OCI-LY7 (cell line): ENCODE measurements at regions not wholly inside any gene's neighbourhood (a gene's known extent, or its start where the extent isn't known, plus 50 kb on each side); places are given as distances from the start of the nearest gene placed in this dataset.

ENCODE experiments used
- BruUV-seq: library from RNA; stranded (reverse); fragments of 400-500 nt; replicated peaks from 2 replicates; lab custom pipeline; 2021; lab: Mats Ljungman, UMichigan
- CTCF ChIA-PET: fragments of 300-600 bp; sonication (Branson Sonifier 250); formaldehyde crosslinking; loops from one replicate; lab custom pipeline; 2022; ENCODE audit warnings: antibody characterized with exemption; ENCODE audit not compliant: unreplicated experiment; lab: Charles Lee
- POLR2A ChIA-PET: fragments of 300-600 bp; sonication (Branson Sonifier 250); formaldehyde crosslinking; loops from one replicate; lab custom pipeline; 2022; ENCODE audit warnings: antibody characterized with exemption; lab: Charles Lee
- DNase-seq: peaks from one replicate; pipeline ENCODE4 v3.0.0-alpha.2; 2015; ENCODE audit warnings: low spot score
- H2AFZ ChIP-seq: fragments of 200-600 bp; sonication (generic), shearing (Covaris generic); 2 replicates; pipeline ENCODE4 v1.6.1; 2014; ENCODE audit warnings: mild to moderate bottlenecking, antibody characterized with exemption, low read length, moderate library complexity
- H3K27ac ChIP-seq: fragments of 200-600 bp; sonication (generic); 2 replicates; pipeline ENCODE4 v1.5.1; 2014; ENCODE audit warnings: mixed run types, low read depth, mild to moderate bottlenecking, moderate library complexity, low read length, inconsistent platforms; ENCODE audit not compliant: poor library complexity, severe bottlenecking
- H3K36me3 ChIP-seq: fragments of 200-600 bp; sonication (generic); 2 replicates; pipeline ENCODE4 v1.6.1; 2014; ENCODE audit warnings: mild to moderate bottlenecking, antibody characterized with exemption, low read length, moderate library complexity, mixed read lengths; ENCODE audit not compliant: insufficient read depth
- H3K4me1 ChIP-seq: fragments of 200-600 bp; sonication (generic); 2 replicates; pipeline ENCODE4 v1.5.1; 2014; ENCODE audit warnings: mild to moderate bottlenecking, low read length; ENCODE audit not compliant: insufficient read depth, poor library complexity, severe bottlenecking
- H3K4me2 ChIP-seq: fragments of 200-600 bp; sonication (generic); 2 replicates; pipeline ENCODE4 v1.6.1; 2014; ENCODE audit warnings: mild to moderate bottlenecking, low read length
- H3K4me3 ChIP-seq: fragments of 200-600 bp; sonication (generic); 2 replicates; pipeline ENCODE4 v1.5.1; 2014; ENCODE audit warnings: mild to moderate bottlenecking, low read depth, low read length; ENCODE audit not compliant: poor library complexity, severe bottlenecking
- H3K79me2 ChIP-seq: fragments of 200-600 bp; sonication (generic); 2 replicates; pipeline ENCODE4 v1.6.1; 2016; ENCODE audit warnings: low read depth, mild to moderate bottlenecking, low read length, moderate library complexity, mixed read lengths; ENCODE audit not compliant: insufficient read depth
- H3K9me2 ChIP-seq: fragments of 200-600 bp; sonication (generic); 2 replicates; pipeline ENCODE4 v1.6.1; 2016; ENCODE audit warnings: mild to moderate bottlenecking, low read length, mixed read lengths; ENCODE audit not compliant: insufficient read depth
- H3K9me3 ChIP-seq: fragments of 200-600 bp; sonication (generic); 2 replicates; pipeline ENCODE4 v1.6.1; 2014; ENCODE audit warnings: mild to moderate bottlenecking, mixed run types, low read length, mixed read lengths
- H4K20me1 ChIP-seq: fragments of 200-600 bp; sonication (generic); 2 replicates; pipeline ENCODE4 v1.6.1; 2014; ENCODE audit warnings: mild to moderate bottlenecking, antibody characterized with exemption, low read length, moderate library complexity, mixed read lengths; ENCODE audit not compliant: insufficient read depth
- CTCF ChIP-seq: fragments of 200-600 bp; sonication (generic); conservative IDR thresholded peaks from 2 replicates; pipeline ENCODE4 v1.5.1; 2014; ENCODE audit warnings: mild to moderate bottlenecking, antibody characterized with exemption, low read length, moderate library complexity, mixed read lengths
- EZH2phosphoT487 ChIP-seq: fragments of 200-600 bp; sonication (generic); IDR thresholded peaks from 2 replicates; pipeline ENCODE4 v1.6.1; 2018; ENCODE audit warnings: low read depth, borderline replicate concordance, mild to moderate bottlenecking, mixed run types, antibody characterized with exemption, low read length, moderate library complexity, mixed read lengths
- intact Hi-C: fragments of 100-400 bp; cut with micrococcal nuclease; formaldehyde crosslinking; loops from one replicate; pipeline ENCODE4 v1.10.0; 2022; ENCODE audit not compliant: unreplicated experiment

GRCh38 chr20:22836211-22836610 is 198.9 kb upstream of the SSTR4 start:
- H2AFZ ChIP-seq, result no peak overlapping the region
- H3K4me2 ChIP-seq, result no peak overlapping the region
- H3K36me3 ChIP-seq, result no peaks in the 10 kb centered on the region
- no peaks in the 10 kb centered on the region for H4K20me1 ChIP-seq
- H3K79me2 ChIP-seq, result no peaks in the 10 kb centered on the region
- ChIA-PET CTCF (no interaction called here), POLR2A (no interaction called here)
- intact Hi-C loops, result no loop called here
- no peaks in the 10 kb centered on the region for H3K4me1 ChIP-seq
- H3K9me2 ChIP-seq, result no peaks in the 10 kb centered on the region
- BruUV-seq, result no TSS peak
- no peak for DNase-seq
- no peak overlapping the region for H3K4me3 ChIP-seq
- TF ChIP-seq CTCF, result no peak
- no peak for TF ChIP-seq EZH2phosphoT487
- H3K9me3 ChIP-seq, result no peaks in the 10 kb centered on the region
- no peak overlapping the region for H3K27ac ChIP-seq

GRCh38 chr20:22836877-22837276 is 198.2 kb upstream of the SSTR4 start:
- H2AFZ ChIP-seq, result no peak overlapping the region
- CTCF ChIA-PET, result no interaction called here
- no peaks in the 10 kb centered on the region for H3K79me2 ChIP-seq
- BruUV-seq, result no TSS peak
- H3K9me3 ChIP-seq, result no peaks in the 10 kb centered on the region
- H3K4me3 ChIP-seq, result no peak overlapping the region
- POLR2A ChIA-PET, result no interaction called here
- H3K36me3 ChIP-seq, result no peaks in the 10 kb centered on the region
- no peak for DNase-seq
- TF ChIP-seq EZH2phosphoT487, result no peak
- no peak for TF ChIP-seq CTCF
- intact Hi-C loops, result no loop called here
- H3K9me2 ChIP-seq, result no peaks in the 10 kb centered on the region
- no peaks in the 10 kb centered on the region for H3K4me1 ChIP-seq
- H3K27ac ChIP-seq, result no peak overlapping the region
- H3K4me2 ChIP-seq, result no peak overlapping the region
- H4K20me1 ChIP-seq, result no peaks in the 10 kb centered on the region

GRCh38 chr20:22838001-22838400 is 197.1 kb upstream of the SSTR4 start:
- Histone ChIP-seq H2AFZ (no peak overlapping the region), H4K20me1 (no peaks in the 10 kb centered on the region), H3K9me2 (no peaks in the 10 kb centered on the region), H3K4me1 (no peaks in the 10 kb centered on the region), H3K79me2 (no peaks in the 10 kb centered on the region), H3K27ac (no peak overlapping the region), H3K4me2 (no peak overlapping the region), H3K36me3 (no peaks in the 10 kb centered on the region), H3K9me3 (no peaks in the 10 kb centered on the region), H3K4me3 (no peak overlapping the region)
- BruUV-seq, result no TSS peak
- DNase-seq, result no peak
- ChIA-PET CTCF (no interaction called here), POLR2A (no interaction called here)
- TF ChIP-seq CTCF (no peak), EZH2phosphoT487 (no peak)
- intact Hi-C loops, result no loop called here
